ENCODE measurements at regions not wholly inside any gene's neighbourhood (a gene's known extent, or its start where the extent isn't known, plus 50 kb on each side); places are given as distances from the start of the nearest gene placed in this dataset.

DNA sequence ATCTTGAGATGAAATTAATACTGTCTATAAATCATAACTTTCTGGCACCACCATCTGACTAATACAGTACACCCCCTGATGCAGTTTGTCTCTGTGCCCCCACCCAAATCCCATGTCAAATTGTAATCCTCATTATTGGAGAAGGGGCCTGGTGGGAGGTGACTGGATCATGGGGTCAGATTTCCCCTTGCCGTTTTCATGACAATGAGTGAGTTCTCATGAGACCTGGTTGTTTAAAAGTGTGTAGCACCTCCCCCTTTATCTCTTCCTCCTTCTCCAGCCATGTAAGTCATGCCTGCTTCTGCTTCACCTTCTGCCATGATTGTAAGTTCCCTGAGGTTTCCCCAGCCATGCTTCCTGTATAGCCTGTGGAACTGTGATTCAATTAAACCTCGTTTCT lies 78.7 kb upstream of the CDH6 start:
- TF ChIP-seq, protein P1, sequence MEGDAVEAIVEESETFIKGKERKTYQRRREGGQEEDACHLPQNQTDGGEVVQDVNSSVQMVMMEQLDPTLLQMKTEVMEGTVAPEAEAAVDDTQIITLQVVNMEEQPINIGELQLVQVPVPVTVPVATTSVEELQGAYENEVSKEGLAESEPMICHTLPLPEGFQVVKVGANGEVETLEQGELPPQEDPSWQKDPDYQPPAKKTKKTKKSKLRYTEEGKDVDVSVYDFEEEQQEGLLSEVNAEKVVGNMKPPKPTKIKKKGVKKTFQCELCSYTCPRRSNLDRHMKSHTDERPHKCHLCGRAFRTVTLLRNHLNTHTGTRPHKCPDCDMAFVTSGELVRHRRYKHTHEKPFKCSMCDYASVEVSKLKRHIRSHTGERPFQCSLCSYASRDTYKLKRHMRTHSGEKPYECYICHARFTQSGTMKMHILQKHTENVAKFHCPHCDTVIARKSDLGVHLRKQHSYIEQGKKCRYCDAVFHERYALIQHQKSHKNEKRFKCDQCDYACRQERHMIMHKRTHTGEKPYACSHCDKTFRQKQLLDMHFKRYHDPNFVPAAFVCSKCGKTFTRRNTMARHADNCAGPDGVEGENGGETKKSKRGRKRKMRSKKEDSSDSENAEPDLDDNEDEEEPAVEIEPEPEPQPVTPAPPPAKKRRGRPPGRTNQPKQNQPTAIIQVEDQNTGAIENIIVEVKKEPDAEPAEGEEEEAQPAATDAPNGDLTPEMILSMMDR (IDR thresholded peaks at IDR 0.05; ENCODE audit: control insufficient read depth, insufficient read depth, low read depth, low read length, missing control alignments): no peak
- DNase-seq (ENCODE audit: low read depth): no peak

DNA sequence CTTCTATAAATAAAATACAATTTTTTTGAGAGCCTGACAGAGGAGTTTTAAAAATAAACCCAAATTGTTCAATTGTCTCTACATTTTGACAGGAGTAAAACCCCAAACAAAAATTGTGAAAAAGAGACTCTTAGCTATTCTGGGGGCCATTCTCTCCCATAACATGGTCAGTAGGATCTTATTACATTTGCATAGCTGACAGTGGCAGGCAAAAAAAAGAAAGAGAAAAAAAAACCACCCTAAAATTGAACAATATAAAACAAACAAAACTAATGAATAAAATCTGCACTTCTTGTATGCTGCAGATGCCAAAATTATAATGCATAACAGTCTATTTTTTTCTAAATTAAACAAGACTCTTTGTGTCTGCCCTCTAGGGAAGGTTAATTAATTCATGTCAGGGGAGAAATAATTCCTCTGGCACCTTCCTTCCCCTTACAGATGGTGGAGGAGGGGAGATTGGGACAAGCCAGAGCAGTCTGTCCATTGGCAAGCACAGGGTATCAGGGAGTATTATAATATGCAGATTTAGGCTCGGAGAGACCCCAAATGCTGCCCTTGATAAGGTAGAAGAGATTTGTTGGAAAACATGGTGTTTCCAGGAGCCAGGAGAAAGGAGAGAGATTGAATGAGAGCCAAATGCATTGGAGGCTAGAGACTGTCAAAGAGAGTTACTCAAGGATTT lies 79.7 kb upstream of the CDH6 start:
- no peak for DNase-seq (ENCODE audit: low read depth)
- H3K4me3 ChIP-seq (ENCODE audit: control insufficient read depth, low read depth, low read length): no peak overlapping the region
- TF ChIP-seq, protein P1 (IDR thresholded peaks at IDR 0.05; ENCODE audit: control insufficient read depth, insufficient read depth, low read depth, low read length, missing control alignments): no peak

More for the DNA sequence above, 78.7 kb upstream of the CDH6 start:
- H3K4me3 ChIP-seq (ENCODE audit: control insufficient read depth, low read depth, low read length): no peak overlapping the region

DNA sequence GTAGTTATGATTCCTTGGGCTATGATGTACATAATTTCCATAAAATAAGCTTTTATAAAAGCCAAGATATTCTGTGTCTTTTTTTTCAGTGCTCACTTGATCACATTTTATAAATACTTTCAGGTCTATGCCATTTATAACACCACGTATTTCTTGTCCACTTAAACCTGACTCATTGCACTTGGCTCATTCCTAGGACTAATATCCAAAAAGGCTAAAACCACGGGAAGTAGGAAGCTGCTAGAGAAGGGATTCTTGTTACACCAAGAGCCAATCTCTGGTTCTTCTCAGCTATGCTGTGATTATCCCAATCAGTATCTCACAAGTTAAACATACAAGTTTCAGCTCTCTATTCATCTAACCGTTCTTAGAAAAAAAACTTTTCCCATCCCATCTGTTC lies 80.4 kb upstream of the CDH6 start:
- no peak for DNase-seq (ENCODE audit: low read depth)
- TF ChIP-seq, protein P1 (IDR thresholded peaks at IDR 0.05; ENCODE audit: control insufficient read depth, insufficient read depth, low read depth, low read length, missing control alignments): no peak
- no peak overlapping the region for H3K4me3 ChIP-seq (ENCODE audit: control insufficient read depth, low read depth, low read length)

DNA sequence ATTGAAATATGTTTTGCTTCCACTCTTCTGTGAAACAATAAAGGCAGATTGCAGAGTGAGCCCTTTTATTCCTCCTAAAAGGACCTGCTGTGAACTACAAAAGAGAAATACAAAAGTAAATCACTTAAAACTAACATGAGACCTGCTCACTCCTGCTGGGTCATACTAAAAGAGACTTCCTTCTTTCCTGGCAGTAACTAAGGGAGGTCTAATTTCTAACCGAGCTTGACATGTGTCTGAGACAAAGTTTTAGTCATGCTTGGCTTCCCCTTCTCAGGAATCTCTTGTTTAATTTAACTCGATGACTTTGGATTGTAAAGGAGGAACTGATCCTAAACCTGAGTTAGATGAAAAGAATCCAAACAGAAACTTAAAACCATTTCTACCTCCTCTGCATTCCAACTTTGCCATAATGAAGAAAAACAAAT lies 86.4 kb upstream of the CDH6 start:
- no peak overlapping the region for H3K4me3 ChIP-seq (ENCODE audit: control insufficient read depth, low read depth, low read length)
- no peak for DNase-seq (ENCODE audit: low read depth)
- TF ChIP-seq, protein P1 (IDR thresholded peaks at IDR 0.05; ENCODE audit: control insufficient read depth, insufficient read depth, low read depth, low read length, missing control alignments): no peak

DNA sequence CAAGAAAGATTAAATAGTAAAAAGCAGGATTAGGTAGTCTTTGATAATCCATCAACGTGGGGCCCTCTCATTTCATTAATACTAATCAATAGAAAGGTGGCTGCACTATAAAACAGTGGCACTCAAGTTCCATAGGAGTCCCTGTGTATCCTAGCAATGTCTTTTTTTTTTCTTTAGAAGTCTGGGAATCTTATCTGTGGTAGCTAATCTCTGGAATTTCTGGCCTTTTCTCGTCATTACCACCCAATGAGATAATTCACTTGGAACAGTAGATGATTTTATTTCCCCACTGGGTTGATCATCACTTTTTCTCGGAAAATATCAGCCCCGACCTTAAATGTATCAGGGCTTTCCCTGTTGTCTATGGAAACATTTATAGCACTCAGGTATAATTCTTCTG lies 86.8 kb upstream of the CDH6 start:
- TF ChIP-seq, protein P1 (IDR thresholded peaks at IDR 0.05; ENCODE audit: control insufficient read depth, insufficient read depth, low read depth, low read length, missing control alignments): no peak
- no peak for DNase-seq (ENCODE audit: low read depth)

DNA sequence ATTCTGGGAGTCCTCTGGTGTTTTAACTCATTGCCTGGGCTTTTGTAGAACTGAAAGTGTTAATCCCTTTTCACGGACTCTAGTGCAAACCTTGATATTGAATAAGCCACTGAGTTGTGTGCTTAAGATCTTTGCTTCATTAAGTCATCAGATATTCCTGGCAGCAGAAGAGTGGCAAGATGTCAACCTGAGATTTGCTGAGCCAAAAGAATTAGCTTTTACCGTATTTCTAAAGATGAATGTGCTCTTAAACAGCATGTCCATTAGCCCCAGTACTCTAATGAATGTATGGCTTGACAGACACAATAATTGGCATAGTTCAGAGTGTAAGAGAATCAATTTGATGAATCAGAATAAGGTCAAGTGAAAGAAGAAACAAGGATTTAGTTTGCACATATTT lies 87.2 kb upstream of the CDH6 start:
- TF ChIP-seq, protein P1 (IDR thresholded peaks at IDR 0.05; ENCODE audit: control insufficient read depth, insufficient read depth, low read depth, low read length, missing control alignments): no peak
- no peak for DNase-seq (ENCODE audit: low read depth)
- no peak overlapping the region for H3K4me3 ChIP-seq (ENCODE audit: control insufficient read depth, low read depth, low read length)

More for the DNA sequence above, 86.8 kb upstream of the CDH6 start:
- no peak overlapping the region for H3K4me3 ChIP-seq (ENCODE audit: control insufficient read depth, low read depth, low read length)

Data from AG09309 (cell line).